SJCRH30 (cell line): ENCODE measurements at regions not wholly inside any gene's neighbourhood (a gene's known extent, or its start where the extent isn't known, plus 50 kb on each side); places are given as distances from the start of the nearest gene placed in this dataset.

ENCODE experiments used
- DNase-seq, 2 experiments: peaks; one replicate each; pipeline ENCODE4 v3.0.0-alpha.2; 2015 to 2020
- H3K27ac ChIP-seq: fragments of 250-450 bp; sonication (Bioruptor Pico); 2 replicates; pipeline ENCODE4 v1.5.1; 2020; ENCODE audit warnings: mild to moderate bottlenecking, moderate library complexity
- H3K27me3 ChIP-seq: fragments of 250-450 bp; sonication (Bioruptor Pico); 2 replicates; pipeline ENCODE4 v1.5.1; 2020; ENCODE audit warnings: mild to moderate bottlenecking, moderate library complexity
- H3K36me3 ChIP-seq: fragments of 250-450 bp; sonication (Bioruptor Pico); 2 replicates; pipeline ENCODE4 v1.5.1; 2020; ENCODE audit warnings: mild to moderate bottlenecking, moderate library complexity
- H3K4me1 ChIP-seq: fragments of 250-450 bp; sonication (Bioruptor Pico); 2 replicates; pipeline ENCODE4 v1.5.1; 2020; ENCODE audit warnings: mild to moderate bottlenecking, moderate library complexity
- H3K4me3 ChIP-seq: fragments of 250-450 bp; sonication (Bioruptor Pico); 2 replicates; pipeline ENCODE4 v1.5.1; 2020; ENCODE audit warnings: mild to moderate bottlenecking, moderate library complexity
- H3K9me3 ChIP-seq: fragments of 250-450 bp; sonication (Bioruptor Pico); replicated peaks from 2 replicates; pipeline ENCODE4 v1.5.1; 2020; ENCODE audit warnings: mild to moderate bottlenecking, moderate library complexity

- H3K36me3 ChIP-seq, result no peaks in the 10 kb centered on the region
- H3K4me1 ChIP-seq, result no peaks in the 10 kb centered on the region
- H3K27ac ChIP-seq, result no peak overlapping the region
- no peaks in the 10 kb centered on the region for H3K9me3 ChIP-seq
- no peak for DNase-seq
- H3K4me3 ChIP-seq, result no peak overlapping the region
- no peaks in the 10 kb centered on the region; the same call in 1 of the 2 replicates for H3K27me3 ChIP-seq
Measured at GRCh38 chr3:135759651-135760050, 205.9 kb upstream of the PPP2R3A start.

GRCh38 chr3:135760581-135760980, 204.9 kb upstream of the PPP2R3A start:
- Histone ChIP-seq H3K27ac (no peak overlapping the region), H3K4me1 (no peaks in the 10 kb centered on the region), H3K27me3 (no peaks in the 10 kb centered on the region; the same call in 1 of the 2 replicates), H3K9me3 (no peaks in the 10 kb centered on the region), H3K36me3 (no peaks in the 10 kb centered on the region), H3K4me3 (no peak overlapping the region)
- no peak for DNase-seq

- Histone ChIP-seq H3K9me3 (no peaks in the 10 kb centered on the region), H3K36me3 (no peaks in the 10 kb centered on the region), H3K27ac (no peak overlapping the region), H3K4me1 (no peaks in the 10 kb centered on the region), H3K4me3 (no peak overlapping the region), H3K27me3 (no peaks in the 10 kb centered on the region; the same call in 1 of the 2 replicates)
- DNase-seq, result peak in 1 of 2 experiments; percentile 32
Measured at GRCh38 chr3:135762188-135762856, 203.2 kb upstream of the PPP2R3A start.

GRCh38 chr3:135766115-135766514, 199.4 kb upstream of the PPP2R3A start:
- Histone ChIP-seq H3K9me3 (no peaks in the 10 kb centered on the region), H3K4me1 (no peaks in the 10 kb centered on the region), H3K27me3 (no peaks in the 10 kb centered on the region; the same call in 1 of the 2 replicates)

GRCh38 chr3:135771760-135772159, 193.8 kb upstream of the PPP2R3A start:
- no peak overlapping the region for H3K4me3 ChIP-seq
- no peaks in the 10 kb centered on the region for H3K4me1 ChIP-seq
- DNase-seq, result no peak
- no peaks in the 10 kb centered on the region for H3K36me3 ChIP-seq
- no peaks in the 10 kb centered on the region for H3K9me3 ChIP-seq
- no peak overlapping the region for H3K27ac ChIP-seq
- no peaks in the 10 kb centered on the region for H3K27me3 ChIP-seq

More at GRCh38 chr3:135766115-135766514, 199.4 kb upstream of the PPP2R3A start:
- Histone ChIP-seq H3K4me3 (no peak overlapping the region), H3K27ac (no peak overlapping the region), H3K36me3 (no peaks in the 10 kb centered on the region)
- no peak for DNase-seq

GRCh38 chr3:135779024-135779423, 186.5 kb upstream of the PPP2R3A start:
- no peak overlapping the region for H3K4me3 ChIP-seq
- H3K9me3 ChIP-seq, result no peaks in the 10 kb centered on the region
- no peak overlapping the region for H3K27ac ChIP-seq
- H3K36me3 ChIP-seq, result no peaks in the 10 kb centered on the region
- H3K4me1 ChIP-seq, result no peaks in the 10 kb centered on the region
- H3K27me3 ChIP-seq, result no peaks in the 10 kb centered on the region
- no peak for DNase-seq

GRCh38 chr3:135779590-135780235, 185.8 kb upstream of the PPP2R3A start:
- no peak for DNase-seq
- Histone ChIP-seq H3K27me3 (no peaks in the 10 kb centered on the region), H3K27ac (no peak overlapping the region), H3K4me1 (no peaks in the 10 kb centered on the region), H3K9me3 (no peaks in the 10 kb centered on the region), H3K4me3 (no peak overlapping the region), H3K36me3 (no peaks in the 10 kb centered on the region)

GRCh38 chr3:135781026-135781815, 184.3 kb upstream of the PPP2R3A start:
- no peaks in the 10 kb centered on the region for H3K4me1 ChIP-seq
- no peak overlapping the region for H3K4me3 ChIP-seq
- H3K9me3 ChIP-seq, result no peaks in the 10 kb centered on the region
- no peak for DNase-seq
- H3K27me3 ChIP-seq, result no peaks in the 10 kb centered on the region
- H3K27ac ChIP-seq, result no peak overlapping the region
- no peaks in the 10 kb centered on the region for H3K36me3 ChIP-seq

- Histone ChIP-seq H3K9me3 (no peaks in the 10 kb centered on the region), H3K4me3 (no peak overlapping the region), H3K27me3 (no peaks in the 10 kb centered on the region), H3K4me1 (no peaks in the 10 kb centered on the region), H3K36me3 (no peaks in the 10 kb centered on the region), H3K27ac (no peak overlapping the region)
- DNase-seq, result no peak
Measured at GRCh38 chr3:135784557-135784956, 181.0 kb upstream of the PPP2R3A start.

GRCh38 chr3:135788146-135788545, 177.4 kb upstream of the PPP2R3A start:
- DNase-seq, result no peak
- H3K27ac ChIP-seq, result no peak overlapping the region

GRCh38 chr3:135788978-135789377, 176.6 kb upstream of the PPP2R3A start:
- no peaks in the 10 kb centered on the region for H3K36me3 ChIP-seq
- no peak for DNase-seq
- H3K27ac ChIP-seq, result no peak overlapping the region
- H3K9me3 ChIP-seq, result no peaks in the 10 kb centered on the region
- H3K4me1 ChIP-seq, result no peaks in the 10 kb centered on the region
- H3K4me3 ChIP-seq, result no peak overlapping the region
- H3K27me3 ChIP-seq, result no peaks in the 10 kb centered on the region

More at GRCh38 chr3:135788146-135788545, 177.4 kb upstream of the PPP2R3A start:
- no peak overlapping the region for H3K4me3 ChIP-seq
- H3K9me3 ChIP-seq, result no peaks in the 10 kb centered on the region
- H3K4me1 ChIP-seq, result no peaks in the 10 kb centered on the region
- no peaks in the 10 kb centered on the region for H3K27me3 ChIP-seq
- no peaks in the 10 kb centered on the region for H3K36me3 ChIP-seq

- Histone ChIP-seq H3K27ac (no peak overlapping the region), H3K9me3 (no peaks in the 10 kb centered on the region)
- peak in 1 of 2 experiments; percentile 20 for DNase-seq
Measured at GRCh38 chr3:135792174-135792573, 173.4 kb upstream of the PPP2R3A start.

GRCh38 chr3:135792858-135793475, 172.6 kb upstream of the PPP2R3A start:
- Histone ChIP-seq H3K4me3 (no peak overlapping the region), H3K36me3 (no peaks in the 10 kb centered on the region), H3K4me1 (no peaks in the 10 kb centered on the region), H3K9me3 (no peaks in the 10 kb centered on the region), H3K27ac (no peak overlapping the region), H3K27me3 (no peaks in the 10 kb centered on the region)
- DNase-seq, result no peak

More at GRCh38 chr3:135792174-135792573, 173.4 kb upstream of the PPP2R3A start:
- Histone ChIP-seq H3K27me3 (no peaks in the 10 kb centered on the region), H3K4me1 (no peaks in the 10 kb centered on the region), H3K36me3 (no peaks in the 10 kb centered on the region), H3K4me3 (no peak overlapping the region)

GRCh38 chr3:135800071-135800549, 165.4 kb upstream of the PPP2R3A start:
- Histone ChIP-seq H3K27me3 (no peaks in the 10 kb centered on the region), H3K27ac (no peak overlapping the region), H3K36me3 (no peaks in the 10 kb centered on the region), H3K4me1 (no peaks in the 10 kb centered on the region), H3K9me3 (no peaks in the 10 kb centered on the region), H3K4me3 (no peak overlapping the region)
- DNase-seq, result no peak
